ENCODE measurements at regions not wholly inside any gene's neighbourhood (a gene's known extent, or its start where the extent isn't known, plus 50 kb on each side); places are given as distances from the start of the nearest gene placed in this dataset.

- no peak overlapping the region for H2AFZ ChIP-seq (ENCODE audit: low read length)
- DNase-seq (ENCODE audit: low spot score), result no peak
- H3K36me3 ChIP-seq (ENCODE audit: insufficient read depth, low read length), result peaks cover 4% of the 10 kb centered on the region; the same call in 1 of the 2 replicates
- H3K4me3 ChIP-seq (ENCODE audit: low read depth, low read length, poor library complexity, severe bottlenecking), result no peak overlapping the region
- no TSS peak for BruUV-seq (replicated peaks)
- intact Hi-C loops (cut with micrococcal nuclease; ENCODE audit: unreplicated experiment), result no loop called here
- TF ChIP-seq CTCF (conservative IDR thresholded peaks at IDR 0.05; ENCODE audit: low read length) (no peak), EZH2phosphoT487 (IDR thresholded peaks at IDR 0.05; ENCODE audit: borderline replicate concordance, low read depth, low read length) (no peak)
- no peak overlapping the region for H3K4me2 ChIP-seq (ENCODE audit: low read length)
- no peaks in the 10 kb centered on the region for H3K9me2 ChIP-seq (ENCODE audit: insufficient read depth, low read length)
- H3K79me2 ChIP-seq (ENCODE audit: insufficient read depth, low read depth, low read length), result no peaks in the 10 kb centered on the region
- ChIA-PET POLR2A (interaction anchor here (0.9 kb wide), 1 partner anchor 507 kb away, joined by 3 read pairs; no protein-coding TSS in a partner anchor), CTCF (ENCODE audit: unreplicated experiment) (no interaction called here)
- H3K9me3 ChIP-seq (ENCODE audit: low read length), result no peaks in the 10 kb centered on the region
- peaks cover 14% of the 10 kb centered on the region for H3K4me1 ChIP-seq (ENCODE audit: insufficient read depth, low read length, poor library complexity, severe bottlenecking)
- H4K20me1 ChIP-seq (ENCODE audit: insufficient read depth, low read length), result no peaks in the 10 kb centered on the region
- H3K27ac ChIP-seq (ENCODE audit: low read depth, low read length, poor library complexity, severe bottlenecking), result no peak overlapping the region
Measured at GRCh38 chr13:73772449-73773167, 361.6 kb downstream of the KLF12 start.

- no peaks in the 10 kb centered on the region for H3K9me2 ChIP-seq (ENCODE audit: insufficient read depth, low read length)
- peak; percentile 37 for DNase-seq (ENCODE audit: low spot score)
- peak overlapping the region; percentile 80; the same call in 1 of the 2 replicates for H3K4me2 ChIP-seq (ENCODE audit: low read length)
- intact Hi-C loops (cut with micrococcal nuclease; ENCODE audit: unreplicated experiment), result loop anchor here (5.0 to 10.0 kb wide), 2 partner anchors 267 to 364 kb away; partner anchors contain the start of gene KLF12
- no peaks in the 10 kb centered on the region for H4K20me1 ChIP-seq (ENCODE audit: insufficient read depth, low read length)
- H3K9me3 ChIP-seq (ENCODE audit: low read length), result no peaks in the 10 kb centered on the region
- peak overlapping the region; percentile 80 for H3K27ac ChIP-seq (ENCODE audit: low read depth, low read length, poor library complexity, severe bottlenecking)
- H3K4me3 ChIP-seq (ENCODE audit: low read depth, low read length, poor library complexity, severe bottlenecking), result no peak overlapping the region
- H3K4me1 ChIP-seq (ENCODE audit: insufficient read depth, low read length, poor library complexity, severe bottlenecking), result peaks cover 32% of the 10 kb centered on the region
- ChIA-PET POLR2A (interaction anchor here (0.5 to 1.5 kb wide), 8 partner anchors 8 to 523 kb away, joined by 3 to 7 read pairs (median 4); no protein-coding TSS in a partner anchor), CTCF (ENCODE audit: unreplicated experiment) (interaction anchor here (1.0 kb wide), 1 partner anchor 28 kb away, joined by 3 read pairs; no protein-coding TSS in a partner anchor)
- TF ChIP-seq EZH2phosphoT487 (IDR thresholded peaks at IDR 0.05; ENCODE audit: borderline replicate concordance, low read depth, low read length) (no peak), CTCF (conservative IDR thresholded peaks at IDR 0.05; ENCODE audit: low read length) (peak; percentile 79)
- no peaks in the 10 kb centered on the region for H3K79me2 ChIP-seq (ENCODE audit: insufficient read depth, low read depth, low read length)
- peaks cover 22% of the 10 kb centered on the region; the same call in 1 of the 2 replicates for H3K36me3 ChIP-seq (ENCODE audit: insufficient read depth, low read length)
- no peak overlapping the region for H2AFZ ChIP-seq (ENCODE audit: low read length)
- BruUV-seq (replicated peaks), result no TSS peak
Measured at GRCh38 chr13:73767747-73768315, 366.4 kb downstream of the KLF12 start.
